NCI-H2171 (cell line): ENCODE measurements at regions not wholly inside any gene's neighbourhood (a gene's known extent, or its start where the extent isn't known, plus 50 kb on each side); places are given as distances from the start of the nearest gene placed in this dataset.
"Not testable (repeated sequence)": the region's sequence is repeated elsewhere in the genome, so short reads cannot be mapped to it uniquely, and the experiment has no call there.

ENCODE experiments used
- DNase-seq: peaks from one replicate; lab custom pipeline; 2025; lab: John Stamatoyannopoulos, UW

GRCh38 chr10:34013235-34013634, 678.8 kb upstream of the NRP1 start:
- DNase-seq = no peak

GRCh38 chr10:34010891-34011290, 676.4 kb upstream of the NRP1 start:
- no peak for DNase-seq

DNA sequence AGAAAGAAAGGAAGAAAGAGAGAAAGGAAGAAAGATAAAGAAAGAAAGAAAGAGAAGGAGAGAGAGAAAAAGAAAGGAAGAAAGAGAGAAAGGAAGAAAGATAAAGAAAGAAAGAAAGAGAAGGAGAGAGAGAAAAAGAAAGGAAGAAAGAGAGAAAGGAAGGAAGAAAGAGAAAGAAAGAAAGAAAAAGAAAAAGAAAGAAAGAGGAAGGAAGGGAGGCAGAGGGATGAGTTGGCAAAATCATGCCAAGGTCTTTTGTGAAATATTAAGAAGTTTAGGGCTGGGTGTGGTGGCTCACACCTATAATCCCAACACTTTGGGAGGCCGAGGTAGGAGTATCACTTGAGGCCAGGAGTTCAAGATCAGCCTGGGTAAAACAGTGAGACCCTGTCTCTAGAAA, 675.8 kb upstream of the NRP1 start:
- not testable (repeated sequence) for DNase-seq

DNA sequence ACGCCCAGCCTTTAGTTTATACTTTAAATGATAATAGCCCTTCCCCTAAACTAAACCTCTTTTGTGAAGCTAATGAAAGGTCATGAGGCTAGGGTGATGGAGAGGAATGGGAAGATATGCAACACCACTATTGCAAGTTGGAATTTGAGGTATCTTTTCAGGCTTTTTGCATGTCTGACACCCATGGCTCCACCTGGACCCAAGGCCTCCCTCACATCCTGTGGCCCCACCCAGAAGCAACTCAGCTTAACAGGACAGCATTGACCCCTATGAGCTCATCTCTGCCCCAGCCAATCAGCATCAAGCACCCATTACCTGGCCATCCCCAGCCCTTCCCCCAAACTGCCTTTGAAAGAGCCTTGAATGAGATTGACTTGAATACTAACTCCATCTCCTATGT, 674.2 kb upstream of the NRP1 start:
- no peak for DNase-seq

DNA sequence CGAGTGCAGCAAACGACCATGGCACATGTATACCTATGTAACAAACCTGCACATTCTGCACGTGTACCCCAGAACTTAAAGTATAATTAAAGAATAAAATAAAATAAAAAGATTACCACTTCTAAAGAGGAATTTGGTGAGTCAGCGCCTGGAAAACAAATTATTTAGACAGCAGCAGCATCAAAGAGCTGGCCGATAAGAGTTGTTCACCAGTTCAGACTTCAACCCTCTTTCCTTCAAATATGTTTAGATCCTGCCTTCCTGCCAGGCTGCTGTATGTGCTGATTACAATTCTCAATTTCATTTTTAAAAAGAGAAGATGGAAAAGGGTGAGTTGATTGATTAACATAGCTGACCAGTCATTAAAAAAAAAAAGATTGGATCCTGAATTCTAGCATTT, 672.0 kb upstream of the NRP1 start:
- DNase-seq = no peak

DNA sequence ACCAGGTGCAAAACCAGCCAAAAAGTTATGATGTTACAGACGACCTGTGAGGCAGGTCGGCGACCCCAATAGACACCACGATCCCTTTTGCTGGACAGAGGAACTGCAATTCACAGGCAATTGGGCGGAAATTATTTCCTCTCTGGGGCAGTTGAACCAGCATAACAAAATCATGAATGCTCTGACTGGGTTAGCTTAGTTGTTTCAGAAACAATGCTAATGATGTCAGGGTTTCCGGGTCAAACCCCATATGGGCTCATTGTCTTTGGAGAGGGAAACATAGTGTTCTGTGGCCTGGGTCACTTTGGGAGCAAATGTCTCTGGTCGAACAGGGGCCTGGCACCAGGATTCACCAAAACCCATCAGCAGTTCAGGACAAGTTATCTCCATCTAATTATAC, 669.1 kb upstream of the NRP1 start:
- no peak for DNase-seq

- no peak for DNase-seq
Measured at GRCh38 chr10:34002896-34003295, 668.4 kb upstream of the NRP1 start.

DNA sequence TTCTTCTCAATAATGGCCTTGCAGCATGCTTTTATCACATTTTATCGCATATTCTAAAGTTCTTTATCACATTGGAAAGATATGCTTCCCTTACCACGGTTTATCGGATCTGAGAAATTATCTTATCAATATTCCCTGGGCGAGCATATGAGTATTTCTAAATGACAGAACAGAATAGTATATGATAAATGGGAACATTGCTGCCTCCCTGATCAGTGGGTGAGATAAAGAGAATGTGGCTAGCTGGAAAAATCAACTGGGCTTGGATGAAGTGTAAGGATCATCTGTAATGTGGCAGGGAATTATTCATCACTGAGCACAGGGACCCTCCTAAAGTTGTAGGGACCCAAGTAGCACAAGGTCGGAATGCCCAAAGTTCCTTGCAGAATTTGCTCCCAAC, 667.4 kb upstream of the NRP1 start:
- DNase-seq = no peak

- DNase-seq = no peak
Measured at GRCh38 chr10:34001087-34001580, 666.7 kb upstream of the NRP1 start.

DNA sequence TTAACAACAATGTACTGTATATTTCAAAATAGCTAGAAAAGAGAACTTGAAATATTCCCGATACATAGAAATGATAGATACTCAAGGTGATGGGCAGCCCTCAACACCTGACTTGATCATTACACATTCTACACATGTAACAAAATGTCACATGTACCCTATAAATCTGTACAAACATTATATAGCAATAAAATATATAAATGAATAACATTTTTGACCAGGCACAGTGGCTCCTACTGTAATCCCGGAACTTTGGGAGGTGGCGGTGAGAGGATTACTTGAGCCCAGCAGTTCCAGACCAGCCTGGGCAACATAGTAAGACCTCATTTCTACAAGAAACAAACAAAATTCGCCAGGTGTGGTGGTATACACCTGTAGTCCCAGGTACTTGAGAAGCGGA, 659.5 kb upstream of the NRP1 start:
- no peak for DNase-seq

DNA sequence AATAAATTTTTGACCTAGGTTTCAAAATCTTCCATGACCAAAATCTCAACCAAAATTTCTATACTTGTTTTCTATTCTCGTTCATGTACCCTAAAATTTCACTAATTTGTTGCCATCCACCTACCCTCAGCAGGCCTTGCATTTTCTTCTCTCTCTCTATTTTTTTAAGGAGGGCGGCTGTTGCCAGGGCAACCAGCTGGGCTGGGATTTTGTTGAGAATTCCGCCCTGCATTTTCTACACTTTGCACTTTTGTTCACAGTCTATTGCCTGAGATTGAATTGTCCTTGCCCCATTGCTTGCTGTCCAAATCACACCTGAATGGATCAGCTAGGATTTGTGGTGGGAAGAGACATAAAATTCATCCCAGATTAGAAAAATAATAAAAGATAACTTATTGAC, 657.5 kb upstream of the NRP1 start:
- no peak for DNase-seq

DNA sequence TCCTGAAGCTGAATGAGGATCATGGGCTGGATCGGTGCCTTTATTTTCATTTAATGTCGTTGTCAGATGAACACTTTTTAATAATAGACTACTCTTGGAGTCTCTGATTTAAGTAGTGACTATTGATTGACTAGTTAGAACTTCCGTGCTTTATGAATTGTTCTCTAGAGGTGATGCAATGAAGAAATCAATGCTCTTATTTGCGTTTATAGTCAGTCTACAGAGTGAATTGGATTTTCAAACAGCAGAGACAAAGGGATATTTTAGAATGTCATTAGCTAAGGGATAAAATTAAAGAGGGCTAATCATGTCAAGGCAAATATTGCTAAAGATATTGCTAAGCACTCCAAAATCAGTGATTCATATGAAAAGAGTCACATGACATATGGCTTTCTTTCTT, 652.0 kb upstream of the NRP1 start:
- no peak for DNase-seq

DNA sequence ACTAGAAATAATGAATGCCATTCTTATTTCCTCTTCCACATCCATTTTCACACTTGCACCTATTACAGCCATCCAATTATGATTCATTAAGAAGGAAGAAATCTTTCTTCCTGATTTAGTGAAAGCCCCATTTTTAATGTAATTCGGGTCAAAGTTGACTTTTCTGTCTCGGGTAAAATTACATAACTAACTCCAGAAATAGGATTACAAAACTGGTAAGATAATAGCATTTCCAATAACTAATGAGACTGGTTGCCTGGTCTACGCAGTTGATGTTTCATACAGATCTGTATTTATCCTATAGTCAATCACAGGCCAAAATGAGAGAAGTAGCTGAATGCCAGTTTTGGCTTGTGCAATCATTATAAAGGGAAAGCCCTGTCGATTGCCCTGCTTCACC, 651.5 kb upstream of the NRP1 start:
- DNase-seq = no peak

GRCh38 chr10:33982995-33983394, 648.5 kb upstream of the NRP1 start:
- DNase-seq = no peak

- DNase-seq = no peak
Measured at GRCh38 chr10:33981301-33981700, 646.8 kb upstream of the NRP1 start.

DNA sequence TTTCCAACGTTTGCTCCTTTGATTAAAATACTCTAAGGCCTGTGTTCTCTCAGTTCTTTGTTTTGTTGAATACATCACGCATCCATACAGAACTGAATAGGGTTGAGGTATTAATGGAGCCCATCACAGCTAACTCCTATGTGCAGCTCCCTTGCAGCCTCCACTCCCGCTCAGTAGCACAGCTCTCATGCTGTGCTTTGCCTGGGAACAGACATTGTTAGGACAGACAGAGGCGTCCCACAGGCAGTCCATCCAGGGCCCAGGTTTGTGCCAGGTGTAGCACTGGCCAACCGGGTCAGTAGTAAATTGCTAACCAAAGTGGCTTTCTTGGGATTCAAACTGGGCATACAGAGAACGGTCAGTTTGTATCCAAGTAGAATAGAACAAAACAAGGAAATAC, 644.7 kb upstream of the NRP1 start:
- DNase-seq = no peak

DNA sequence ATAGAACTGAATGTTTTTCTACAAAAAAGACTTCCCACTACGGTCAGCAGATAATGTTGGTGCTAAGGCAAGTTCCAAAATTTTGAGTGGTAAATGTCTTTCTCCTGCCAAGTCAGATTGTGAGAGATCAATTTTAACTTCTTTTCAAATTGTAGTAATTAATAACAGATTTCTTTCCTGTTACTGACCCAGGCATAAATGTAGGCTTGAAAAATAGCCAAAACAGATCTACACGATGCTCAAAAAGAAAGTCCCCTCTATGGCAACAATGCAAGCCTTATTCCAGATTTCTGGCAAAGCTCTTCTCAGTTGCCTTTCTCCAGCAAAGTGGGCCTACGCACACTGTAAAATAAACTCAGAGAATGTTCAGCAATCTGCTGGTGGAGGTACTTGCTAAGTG, 641.0 kb upstream of the NRP1 start:
- DNase-seq = no peak

- DNase-seq = no peak
Measured at GRCh38 chr10:33974976-33975478, 640.6 kb upstream of the NRP1 start.

DNA sequence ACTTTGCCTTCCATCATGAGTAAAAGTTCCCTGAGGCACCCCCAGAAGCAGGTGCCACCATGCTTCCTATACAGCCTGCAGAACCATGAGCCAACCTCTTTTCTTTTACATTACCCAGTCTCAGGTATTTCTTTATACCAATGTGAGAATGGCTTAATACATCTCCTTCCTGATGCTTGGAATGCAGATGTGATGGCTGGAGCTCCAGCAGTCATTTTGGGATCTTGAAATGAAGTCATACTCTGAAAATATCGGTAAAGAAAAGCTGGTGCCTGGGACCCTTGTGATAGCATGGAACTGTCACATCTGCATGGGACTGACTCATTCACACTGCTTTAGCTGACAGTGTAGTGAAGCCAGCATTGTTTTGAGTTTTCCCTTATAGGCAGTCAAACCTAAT, 634.5 kb upstream of the NRP1 start:
- no peak for DNase-seq

DNA sequence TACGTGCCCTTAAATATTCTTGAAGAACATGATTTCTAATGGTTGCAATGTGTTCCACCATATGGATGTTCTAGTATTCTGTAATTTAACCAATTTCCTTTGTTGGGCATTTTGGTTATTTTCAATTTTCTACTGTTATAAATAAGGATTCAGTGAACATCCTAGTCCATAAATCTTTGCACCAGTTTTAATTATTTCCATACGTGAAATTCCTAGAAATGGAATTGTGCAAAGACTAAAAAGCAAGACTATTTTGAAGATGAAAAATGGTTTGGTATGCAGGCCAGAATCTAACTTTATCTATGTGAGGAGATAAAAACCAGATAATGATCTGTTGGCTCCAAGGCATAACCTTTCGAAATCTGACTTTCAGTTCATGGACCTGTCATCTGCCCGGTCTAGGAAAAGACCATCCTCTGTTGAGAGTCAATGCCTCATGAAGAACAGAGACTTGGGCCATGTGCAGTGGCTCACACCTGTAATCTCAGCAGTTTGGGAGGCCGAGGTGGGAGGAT, 633.2 kb upstream of the NRP1 start:
- DNase-seq = no peak

DNA sequence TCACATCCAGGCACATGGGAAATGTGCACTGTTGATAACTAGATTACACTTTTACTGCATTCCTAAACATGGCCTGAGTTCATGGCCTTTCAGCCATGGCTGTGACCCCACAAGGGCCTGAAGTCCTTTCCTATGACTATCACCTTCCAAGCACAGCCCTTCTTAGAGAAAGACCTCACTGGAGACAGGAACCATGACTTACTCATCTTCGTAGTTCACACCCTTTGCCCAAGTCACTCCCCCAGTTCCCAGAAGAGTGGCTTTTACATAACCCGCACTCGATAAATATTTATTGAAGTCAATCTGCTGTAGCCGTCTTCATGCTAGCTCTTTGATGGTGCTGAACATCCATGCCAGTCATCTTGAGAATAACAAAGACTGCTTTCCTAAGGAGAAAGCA, 632.5 kb upstream of the NRP1 start:
- no peak for DNase-seq

- DNase-seq = no peak
Measured at GRCh38 chr10:33965795-33966581, 631.5 kb upstream of the NRP1 start.

DNA sequence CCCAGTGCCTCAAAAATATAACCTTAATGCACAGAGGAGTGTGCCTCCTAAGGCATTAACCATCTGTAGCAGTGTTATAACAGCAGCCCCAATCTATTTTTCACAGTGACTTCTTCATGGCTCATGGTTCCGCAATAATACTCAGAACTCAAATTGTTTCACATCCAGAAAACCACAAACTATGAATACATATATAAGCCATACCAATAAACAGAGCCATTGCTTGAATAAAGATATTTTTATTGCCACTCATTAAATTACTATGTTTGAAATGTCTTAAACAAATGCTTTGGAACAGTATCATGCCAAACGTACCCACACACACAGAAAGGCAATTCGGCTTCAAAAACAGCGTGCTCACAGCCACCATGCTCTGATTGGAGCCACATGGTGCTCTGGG, 629.3 kb upstream of the NRP1 start:
- DNase-seq = no peak

GRCh38 chr10:33956322-33956721, 621.9 kb upstream of the NRP1 start:
- not testable (repeated sequence) for DNase-seq
